SK-N-MC (cell line): ENCODE measurements at regions not wholly inside any gene's neighbourhood (a gene's known extent, or its start where the extent isn't known, plus 50 kb on each side); places are given as distances from the start of the nearest gene placed in this dataset.

ENCODE experiments used
- EZH2 ChIP-seq: fragments of 200-600 bp; sonication (generic); IDR thresholded peaks from one replicate; pipeline ENCODE4 v1.6.1; 2017; ENCODE audit warnings: antibody characterized with exemption
- POLR2AphosphoS5 ChIP-seq: IDR thresholded peaks from 2 replicates; pipeline ENCODE4 v1.6.1; 2012; ENCODE audit warnings: mild to moderate bottlenecking, low read depth, low read length, borderline replicate concordance

GRCh38 chr16:59909262-59909661 is 1175.1 kb upstream of the GOT2 start:
- TF ChIP-seq POLR2AphosphoS5: no peak
- TF ChIP-seq EZH2: no peak
